B cell (primary cell): ENCODE measurements at regions not wholly inside any gene's neighbourhood (a gene's known extent, or its start where the extent isn't known, plus 50 kb on each side); places are given as distances from the start of the nearest gene placed in this dataset.
"Not testable (repeated sequence)": the region's sequence is repeated elsewhere in the genome, so short reads cannot be mapped to it uniquely, and the experiment has no call there.

ENCODE experiments used
- ATAC-seq: fragments of 200-7000 bp; cut with Tn5 transposase; one replicate; pipeline ENCODE4 v1.10.0; 2021; ENCODE audit warnings: low read depth, mild to moderate bottlenecking, moderate number of reproducible peaks, moderate library complexity
- CTCF ChIA-PET: fragments of 350-600 bp; sonication (Branson Sonifier 250); formaldehyde crosslinking; loops from one replicate; lab custom pipeline; 2021; ENCODE audit warnings: antibody characterized with exemption, inconsistent platforms; lab: Charles Lee
- POLR2A ChIA-PET: fragments of 350-600 bp; sonication (Branson Sonifier 250); formaldehyde crosslinking; loops from one replicate; lab custom pipeline; 2021; ENCODE audit warnings: antibody characterized with exemption; lab: Charles Lee
- DNase-seq: peaks from one replicate; pipeline ENCODE4 v3.0.0; 2013
- H2AFZ ChIP-seq: 2 replicates; pipeline ENCODE4 v1.6.1; 2012; ENCODE audit warnings: mild to moderate bottlenecking, low read depth, low read length; ENCODE audit not compliant: insufficient read depth, poor library complexity, severe bottlenecking
- H3K27ac ChIP-seq, 2 donors: 1 replicate in 1 of 2; 2 replicates in 1 of 2; pipeline ENCODE4 v1.5.1; 2012 to 2013; ENCODE audit warnings: low read length in 2 of 2, mild to moderate bottlenecking in 2 of 2, moderate library complexity in 1 of 2
- H3K27me3 ChIP-seq, 4 experiments: fragments of 200-600 bp in 1 of 4; sonication (generic) in 1 of 4; replicated peaks in 1 of 4; 1 replicate in 2 of 4; 2 replicates in 2 of 4; pipeline versions ENCODE4 v1.6.1 to v1.7.0; 2013 to 2016; ENCODE audit warnings: low read length in 3 of 4, mild to moderate bottlenecking in 2 of 4, mixed read lengths in 1 of 4, moderate library complexity in 1 of 4; ENCODE audit not compliant: insufficient read depth in 4 of 4, control insufficient read depth in 3 of 4; ENCODE audit errors: control extremely low read depth in 1 of 4
- H3K36me3 ChIP-seq, 2 experiments: replicated peaks in 1 of 2; 1 replicate in 1 of 2; 2 replicates in 1 of 2; pipeline versions ENCODE4 v1.6.1 to v1.7.1; 2013; ENCODE audit warnings: low read length in 1 of 2; ENCODE audit not compliant: insufficient read depth in 2 of 2, control insufficient read depth in 1 of 2; ENCODE audit errors: control extremely low read depth in 1 of 2, extremely low read depth in 1 of 2
- H3K4me1 ChIP-seq, 2 donors: fragments of 200-600 bp in 1 of 2; sonication (generic) in 1 of 2; 1 replicate in 1 of 2; 2 replicates in 1 of 2; pipeline versions ENCODE4 v1.5.1 to v1.6.1; 2013 to 2017; ENCODE audit warnings: low read length in 2 of 2; ENCODE audit not compliant: control insufficient read depth in 2 of 2, insufficient read depth in 2 of 2
- H3K4me2 ChIP-seq: replicated peaks from 2 replicates; pipeline ENCODE3; 2012; ENCODE audit warnings: mild to moderate bottlenecking, low read depth, low read length; ENCODE audit not compliant: poor library complexity, severe bottlenecking
- H3K4me3 ChIP-seq, 5 experiments: fragments of 200-600 bp in 1 of 5; sonication (generic) in 1 of 5; 1 replicate in 3 of 5; 2 replicates in 2 of 5; pipeline versions ENCODE4 v1.5.1 to v1.7.0; 2011 to 2016; ENCODE audit warnings: low read length in 4 of 5, mild to moderate bottlenecking in 4 of 5, low read depth in 2 of 5, control low read depth in 1 of 5, moderate library complexity in 1 of 5; ENCODE audit not compliant: insufficient read depth in 1 of 5; ENCODE audit errors: control extremely low read depth in 1 of 5, extremely low read depth in 1 of 5
- H3K79me2 ChIP-seq: fragments of 200-600 bp; sonication (generic); one replicate; pipeline ENCODE4 v1.6.0; 2016; ENCODE audit warnings: low read length; ENCODE audit not compliant: control insufficient read depth, insufficient read depth
- H3K9ac ChIP-seq: fragments of 200-600 bp; sonication (generic); 2 replicates; pipeline ENCODE4 v1.6.1; 2017; ENCODE audit warnings: mild to moderate bottlenecking, low read length, moderate library complexity
- H3K9me3 ChIP-seq, 3 donors: one replicate each; pipeline versions ENCODE4 v1.6.1 to v1.7.1; 2013; ENCODE audit warnings: low read length in 2 of 3; ENCODE audit not compliant: control insufficient read depth in 2 of 3, insufficient read depth in 1 of 3; ENCODE audit errors: control extremely low read depth in 1 of 3
- H4K20me1 ChIP-seq: 2 replicates; pipeline ENCODE4 v1.6.0; 2012; ENCODE audit warnings: mild to moderate bottlenecking, low read length; ENCODE audit not compliant: insufficient read depth, control insufficient read depth, poor library complexity, severe bottlenecking
- H3K27ac Mint-ChIP-seq: one replicate; pipeline ENCODE4 v1.8.0; 2021; ENCODE audit warnings: mixed read lengths
- H3K27me3 Mint-ChIP-seq: one replicate; pipeline ENCODE4 v1.8.0; 2021; ENCODE audit warnings: mixed read lengths
- H3K4me1 Mint-ChIP-seq: one replicate; pipeline ENCODE4 v1.8.0; 2021; ENCODE audit warnings: mixed read lengths
- H3K4me3 Mint-ChIP-seq: one replicate; pipeline ENCODE4 v1.8.0; 2021; ENCODE audit warnings: mixed read lengths
- H3K9me3 Mint-ChIP-seq: one replicate; pipeline ENCODE4 v1.8.0; 2022; ENCODE audit warnings: mixed read lengths; ENCODE audit not compliant: insufficient read depth
- CTCF ChIP-seq: fragments of 200-600 bp; IDR thresholded peaks from one replicate; pipeline ENCODE4 v1.8.0; 2022; ENCODE audit warnings: antibody characterized with exemption, mild to moderate bottlenecking
- EZH2 ChIP-seq: IDR thresholded peaks from 2 replicates; pipeline ENCODE4 v1.6.1; 2012; ENCODE audit warnings: borderline replicate concordance, low read depth, mild to moderate bottlenecking, moderate library complexity, low read length; ENCODE audit not compliant: insufficient read depth, poor library complexity, severe bottlenecking
- WGBS: methylation state at CpG from one replicate; pipeline ENCODE4 v1.1.5; 2013; ENCODE audit warnings: missing lambda C conversion rate; ENCODE audit not compliant: insufficient coverage; 5-methylcytosine and 5-hydroxymethylcytosine counted together
- intact Hi-C: fragments of 100-400 bp; cut with micrococcal nuclease; formaldehyde crosslinking; loops from one replicate; pipeline ENCODE4 v1.10.0; 2022

DNA sequence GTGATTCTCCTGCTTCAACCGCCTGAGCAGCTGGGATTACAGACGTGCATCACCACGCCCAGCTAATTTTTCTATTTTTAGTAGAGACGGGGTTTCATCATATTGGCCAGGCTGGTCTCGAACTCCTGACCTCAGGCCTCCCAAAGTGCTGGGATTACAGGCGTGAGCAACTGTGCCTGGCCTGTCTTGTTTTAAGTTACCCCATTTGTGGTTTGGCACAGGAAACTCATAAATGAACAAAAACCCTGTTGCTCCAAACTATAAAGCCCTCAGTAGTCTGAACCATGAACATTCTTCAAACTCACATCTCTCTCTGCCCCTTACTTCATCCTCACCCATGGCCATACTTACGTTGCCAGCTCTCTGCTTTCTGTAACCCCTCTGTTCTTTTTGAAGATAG, 61.7 kb downstream of the RHOU start:
- H3K27me3 ChIP-seq, H3K27ac Mint-ChIP-seq, H2AFZ ChIP-seq, H3K9me3 ChIP-seq, H3K9me3 Mint-ChIP-seq, H3K4me2 ChIP-seq, CTCF ChIA-PET, DNase-seq, H4K20me1 ChIP-seq, H3K4me3 ChIP-seq, H3K4me1 ChIP-seq, intact Hi-C loops, H3K36me3 ChIP-seq, H3K4me3 Mint-ChIP-seq, POLR2A ChIA-PET, H3K27ac ChIP-seq, H3K4me1 Mint-ChIP-seq, H3K9ac ChIP-seq, H3K27me3 Mint-ChIP-seq, ATAC-seq, H3K79me2 ChIP-seq: not testable (repeated sequence)
- WGBS: 67% methylated on average over 6 of the region's 7 CpGs

DNA sequence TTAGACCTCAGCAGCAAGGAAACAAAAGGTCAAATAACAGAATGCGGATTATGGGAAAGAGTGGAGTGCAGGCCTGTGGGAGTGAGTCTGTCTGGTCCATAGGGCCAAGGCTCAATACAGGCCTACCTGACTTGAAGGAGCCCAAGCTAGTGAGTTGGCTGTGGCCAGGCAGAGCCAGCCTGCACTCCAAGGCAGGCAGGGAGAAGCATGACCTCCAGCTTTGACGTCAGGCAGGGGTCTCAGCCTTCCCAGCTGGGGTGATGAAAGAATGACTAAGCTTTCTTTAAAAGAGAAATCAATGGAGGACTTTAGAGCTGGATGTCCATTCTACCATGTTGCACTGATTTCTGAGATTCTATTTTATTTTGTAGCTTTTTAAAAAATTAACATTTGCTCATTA, 62.8 kb downstream of the RHOU start:
- Histone ChIP-seq H3K4me2 (no peak overlapping the region), H3K27me3 (no peaks in the 10 kb centered on the region), H3K36me3 (no peaks in the 10 kb centered on the region), H3K4me1 (no peaks in the 10 kb centered on the region), H3K9me3 (no peaks in the 10 kb centered on the region), H3K9ac (no peak overlapping the region), H2AFZ (no peak overlapping the region), H3K79me2 (no peaks in the 10 kb centered on the region), H3K4me3 (no peak overlapping the region), H4K20me1 (no peaks in the 10 kb centered on the region), H3K27ac (no peak overlapping the region)
- no peak for ATAC-seq
- Mint-ChIP-seq H3K9me3 (no peaks in the 10 kb centered on the region), H3K27me3 (no peaks in the 10 kb centered on the region), H3K4me3 (no peak overlapping the region), H3K4me1 (no peaks in the 10 kb centered on the region), H3K27ac (no peak overlapping the region)
- ChIA-PET CTCF (no interaction called here), POLR2A (no interaction called here)
- TF ChIP-seq EZH2 (no peak), CTCF (no peak)
- 88% methylated on average over 2 of the region's 2 CpGs for WGBS
- DNase-seq: no peak
- intact Hi-C loops: no loop called here
